DMS 273 (cell line): ENCODE measurements at regions not wholly inside any gene's neighbourhood (a gene's known extent, or its start where the extent isn't known, plus 50 kb on each side); places are given as distances from the start of the nearest gene placed in this dataset.

Experiments used
- DNase-seq: peaks from one replicate; lab custom pipeline; 2025; ENCODE audit not compliant: unreplicated experiment; lab: John Stamatoyannopoulos, UW

DNA sequence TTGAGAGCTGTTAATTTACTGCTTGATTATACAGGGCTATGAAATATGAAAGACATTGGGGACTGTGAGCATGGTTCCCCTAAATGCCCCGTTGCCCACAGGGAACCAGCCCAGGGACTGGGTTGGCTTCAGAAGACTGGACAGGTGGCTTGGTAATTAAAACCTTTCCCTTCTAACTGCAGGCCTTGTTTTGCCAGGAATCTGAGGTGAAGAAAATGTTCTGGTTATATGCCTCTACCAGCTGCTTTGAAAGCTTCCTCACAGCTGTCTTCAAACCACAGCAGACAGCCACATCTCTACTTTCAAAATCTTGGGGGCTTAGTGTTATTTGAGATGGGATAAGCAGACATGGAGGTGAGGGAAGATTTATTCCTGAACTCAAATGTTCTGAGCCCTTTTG lies 153.3 kb upstream of the SPRY4 start:
- DNase-seq, result peak; percentile 83

- no peak for DNase-seq
Measured at GRCh38 chr5:142475102-142475513, 150.3 kb upstream of the SPRY4 start.

GRCh38 chr5:142474431-142475094 lies 149.7 kb upstream of the SPRY4 start:
- DNase-seq, result no peak

- no peak for DNase-seq
Measured at GRCh38 chr5:142473038-142473437, 148.2 kb upstream of the SPRY4 start.

GRCh38 chr5:142472306-142472951 lies 147.6 kb upstream of the SPRY4 start:
- DNase-seq, result peak; percentile 7

GRCh38 chr5:142466195-142466971 lies 141.6 kb upstream of the SPRY4 start:
- peak; percentile 96 for DNase-seq

- no peak for DNase-seq
Measured at GRCh38 chr5:142465476-142465875, 140.7 kb upstream of the SPRY4 start.

- DNase-seq, result no peak
Measured at GRCh38 chr5:142463904-142464303, 139.1 kb upstream of the SPRY4 start.

DNA sequence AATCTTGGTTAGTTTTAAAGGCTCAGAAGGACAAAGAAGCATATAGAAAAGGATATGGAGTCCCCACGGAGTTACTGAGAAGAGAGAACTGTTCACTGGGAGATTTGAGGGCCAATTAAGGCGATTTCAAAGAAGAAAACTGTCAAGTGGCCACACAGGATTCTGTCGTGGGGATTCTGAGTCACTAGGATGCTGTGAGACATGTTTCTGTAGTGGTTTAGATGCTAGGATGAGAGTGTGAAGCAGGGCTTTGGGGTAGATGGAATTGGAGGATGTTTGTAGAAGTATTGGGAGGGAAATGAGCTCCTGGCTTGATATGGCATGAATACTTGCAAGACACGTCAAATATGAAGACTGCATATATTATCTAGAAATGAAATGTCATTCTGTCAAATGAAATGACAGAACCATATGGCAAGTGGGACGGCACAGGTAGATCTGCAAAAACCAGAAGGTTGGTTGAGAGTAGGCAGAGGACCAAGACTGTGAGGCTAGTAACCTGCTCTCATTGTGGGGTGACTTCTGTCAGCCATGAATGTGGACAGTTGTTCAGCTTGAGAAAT lies 136.3 kb upstream of the SPRY4 start:
- DNase-seq, result no peak

DNA sequence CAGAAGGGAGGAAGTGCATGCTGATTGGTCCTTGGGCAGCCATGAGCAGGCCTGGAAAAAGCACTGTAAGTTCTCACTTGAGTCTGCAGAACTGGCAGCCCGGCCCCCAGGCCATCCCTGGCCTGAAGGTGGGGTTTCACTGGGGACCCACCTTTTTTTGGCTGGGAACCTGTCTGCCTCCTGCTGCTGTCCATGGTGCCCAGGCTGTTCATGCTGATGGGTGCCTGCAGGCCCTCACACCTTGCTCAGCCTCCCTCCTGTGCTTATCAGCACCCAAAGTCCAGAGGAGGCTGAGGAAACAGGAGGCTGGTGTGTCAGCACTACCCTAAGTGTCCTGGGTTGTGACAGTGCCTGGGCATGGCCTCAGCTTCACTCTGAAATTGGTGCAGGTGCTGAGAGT lies 134.4 kb upstream of the SPRY4 start:
- no peak for DNase-seq

DNA sequence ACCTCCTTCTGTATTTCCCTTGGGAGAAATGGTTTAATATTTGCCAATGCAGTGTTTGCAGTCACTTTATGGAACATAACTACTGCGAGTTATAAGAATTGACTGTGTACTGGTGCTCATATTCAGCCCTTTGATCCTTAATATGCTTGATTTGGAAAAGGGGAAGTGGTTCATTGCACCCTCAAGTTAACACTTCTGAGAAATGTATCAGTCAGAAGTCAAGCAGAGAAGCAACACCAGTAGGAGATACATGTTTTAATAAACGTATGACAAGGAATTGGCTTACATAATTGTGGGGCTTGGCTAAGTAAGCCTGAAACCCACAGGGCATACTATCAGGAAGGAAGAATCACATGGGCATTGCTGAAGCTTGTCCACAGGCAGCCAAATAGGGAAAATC lies 131.0 kb upstream of the SPRY4 start:
- no peak for DNase-seq

GRCh38 chr5:142453932-142454331 lies 129.1 kb upstream of the SPRY4 start:
- DNase-seq, result peak; percentile 12

- no peak for DNase-seq
Measured at GRCh38 chr5:142450419-142450818, 125.6 kb upstream of the SPRY4 start.

- DNase-seq, result no peak
Measured at GRCh38 chr5:142447887-142448286, 123.1 kb upstream of the SPRY4 start.

DNA sequence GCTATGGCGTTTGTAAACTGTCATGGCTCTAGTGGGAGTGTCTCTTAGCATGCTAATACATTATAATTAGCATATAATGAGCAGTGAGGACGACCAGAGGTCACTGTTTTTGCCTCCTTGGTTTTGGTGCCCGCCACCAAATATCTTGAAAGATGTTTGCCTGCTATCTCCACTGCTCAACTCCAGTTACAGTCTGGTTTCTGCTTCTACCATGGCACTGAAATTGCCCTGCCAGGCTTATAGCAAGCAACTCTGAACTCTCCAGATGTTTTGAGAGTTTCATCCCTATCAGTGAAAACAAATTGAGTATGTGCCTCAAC lies 122.1 kb upstream of the SPRY4 start:
- no peak for DNase-seq

DNA sequence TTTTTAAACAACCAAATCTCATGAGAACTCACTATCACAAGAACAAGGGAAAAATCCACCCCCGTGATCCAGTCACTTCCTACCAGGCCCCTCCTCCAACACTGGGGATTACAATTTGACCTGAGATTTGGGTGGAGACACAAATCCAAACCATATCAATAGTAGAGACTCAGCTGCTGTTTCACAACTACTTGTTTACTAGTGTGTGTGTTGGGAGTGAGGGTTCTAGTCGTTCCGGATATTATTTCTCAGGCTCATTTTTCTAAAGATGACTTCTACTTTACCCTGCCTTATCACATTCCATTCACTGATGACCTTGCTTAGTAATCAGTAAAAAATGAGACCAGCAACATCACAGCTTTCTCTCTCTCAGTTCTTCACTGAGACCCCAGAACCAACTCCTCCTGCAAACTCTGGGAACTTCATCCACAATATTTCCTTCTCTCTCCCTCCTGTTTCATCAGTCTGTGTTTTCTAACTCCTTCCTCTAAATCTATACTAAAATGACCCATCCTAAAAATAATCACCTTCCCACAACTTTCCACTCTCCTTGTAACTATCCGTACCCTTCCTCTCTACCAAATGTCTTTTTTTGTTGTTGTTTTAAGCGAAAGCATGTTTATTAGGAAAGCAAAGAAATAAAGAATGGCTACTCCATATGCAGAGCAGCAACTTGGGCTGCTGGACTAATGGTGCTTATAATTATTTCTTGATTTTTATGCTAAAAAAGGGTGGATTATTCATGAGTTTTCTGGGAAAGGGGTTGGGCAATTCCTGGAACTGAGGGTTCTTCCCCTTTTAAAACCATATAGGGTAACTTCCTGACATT lies 121.5 kb upstream of the SPRY4 start:
- no peak for DNase-seq

- no peak for DNase-seq
Measured at GRCh38 chr5:142445266-142445665, 120.4 kb upstream of the SPRY4 start.

DNA sequence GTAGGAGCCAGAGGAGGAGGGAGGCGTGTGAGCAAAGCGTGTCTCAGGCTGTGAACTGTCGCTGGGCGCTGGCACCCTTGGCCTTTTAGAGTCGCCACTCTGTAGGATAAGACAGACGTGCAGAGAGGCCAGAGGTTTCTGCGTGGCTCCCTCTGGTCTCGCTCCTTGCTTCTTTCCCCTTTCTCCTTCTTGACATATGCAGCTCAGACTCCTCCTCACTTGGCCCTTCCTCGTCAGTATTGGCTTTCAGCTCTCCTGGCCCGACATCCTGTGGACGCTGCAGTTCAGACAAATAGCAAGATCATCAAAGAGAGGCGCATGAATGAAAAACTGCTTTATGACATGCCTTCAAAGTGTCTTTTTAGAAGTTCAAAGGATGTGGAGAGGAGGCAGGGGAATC lies 116.8 kb upstream of the SPRY4 start:
- no peak for DNase-seq

- no peak for DNase-seq
Measured at GRCh38 chr5:142439207-142439860, 114.5 kb upstream of the SPRY4 start.

GRCh38 chr5:142438573-142438972 lies 113.8 kb upstream of the SPRY4 start:
- DNase-seq, result no peak

GRCh38 chr5:142437563-142437962 lies 112.7 kb upstream of the SPRY4 start:
- DNase-seq, result no peak
